Esophagus muscularis mucosa (tissue), 3 donors: ENCODE measurements at regions not wholly inside any gene's neighbourhood (a gene's known extent, or its start where the extent isn't known, plus 50 kb on each side); places are given as distances from the start of the nearest gene placed in this dataset.

Source experiments
- POLR2A ChIP-seq: fragments of 450-650 bp; IDR thresholded peaks from one replicate; pipeline ENCODE4 v1.6.1; 2017; ENCODE audit warnings: antibody characterized with exemption, moderate library complexity, mild to moderate bottlenecking, low read depth
- POLR2AphosphoS5 ChIP-seq, 2 donors: sonication (generic); formaldehyde crosslinking; IDR thresholded peaks; one replicate each; pipeline ENCODE4 v1.6.1; 2017; ENCODE audit warnings: antibody characterized with exemption in 2 of 2
- TF ChIP-seq, protein P1 (sequence below), 3 experiments: fragments of 200-600 bp in 2 of 3; fragments of 450-650 bp in 1 of 3; sonication (generic) in 2 of 3; IDR thresholded peaks; one replicate each; pipeline ENCODE4 v1.5.1; 2017 to 2019; ENCODE audit warnings: antibody characterized with exemption in 3 of 3, mild to moderate bottlenecking in 2 of 3, moderate library complexity in 1 of 3

DNA sequence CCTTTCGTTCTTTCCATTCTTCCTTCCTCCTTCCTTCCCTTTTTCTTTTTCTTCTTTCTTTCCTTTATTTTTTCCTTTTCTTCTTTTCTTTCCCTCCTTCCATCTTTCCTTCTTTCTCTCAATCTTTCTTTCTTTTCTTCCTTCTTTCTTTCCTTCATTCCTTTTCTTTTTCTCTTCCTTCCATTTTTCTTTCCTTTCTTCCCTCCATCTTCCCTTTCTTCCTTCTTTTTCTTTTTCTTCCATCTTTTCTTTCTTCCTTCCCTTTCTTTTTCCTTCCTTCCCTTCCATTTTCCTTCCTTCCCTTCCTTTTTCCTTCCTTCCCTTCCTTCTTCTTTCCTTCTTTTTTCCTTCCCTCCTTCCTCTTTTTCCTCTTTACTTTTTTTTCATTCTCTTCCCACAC, 568.7 kb downstream of the GALR1 start:
- TF ChIP-seq POLR2A (no peak), POLR2AphosphoS5 (IDR thresholded peaks at IDR 0.05) (no peak)
- TF ChIP-seq, protein P1, sequence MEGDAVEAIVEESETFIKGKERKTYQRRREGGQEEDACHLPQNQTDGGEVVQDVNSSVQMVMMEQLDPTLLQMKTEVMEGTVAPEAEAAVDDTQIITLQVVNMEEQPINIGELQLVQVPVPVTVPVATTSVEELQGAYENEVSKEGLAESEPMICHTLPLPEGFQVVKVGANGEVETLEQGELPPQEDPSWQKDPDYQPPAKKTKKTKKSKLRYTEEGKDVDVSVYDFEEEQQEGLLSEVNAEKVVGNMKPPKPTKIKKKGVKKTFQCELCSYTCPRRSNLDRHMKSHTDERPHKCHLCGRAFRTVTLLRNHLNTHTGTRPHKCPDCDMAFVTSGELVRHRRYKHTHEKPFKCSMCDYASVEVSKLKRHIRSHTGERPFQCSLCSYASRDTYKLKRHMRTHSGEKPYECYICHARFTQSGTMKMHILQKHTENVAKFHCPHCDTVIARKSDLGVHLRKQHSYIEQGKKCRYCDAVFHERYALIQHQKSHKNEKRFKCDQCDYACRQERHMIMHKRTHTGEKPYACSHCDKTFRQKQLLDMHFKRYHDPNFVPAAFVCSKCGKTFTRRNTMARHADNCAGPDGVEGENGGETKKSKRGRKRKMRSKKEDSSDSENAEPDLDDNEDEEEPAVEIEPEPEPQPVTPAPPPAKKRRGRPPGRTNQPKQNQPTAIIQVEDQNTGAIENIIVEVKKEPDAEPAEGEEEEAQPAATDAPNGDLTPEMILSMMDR (IDR thresholded peaks at IDR 0.05), result no peak
